Skeletal muscle cell (primary cell): ENCODE measurements at regions not wholly inside any gene's neighbourhood (a gene's known extent, or its start where the extent isn't known, plus 50 kb on each side); places are given as distances from the start of the nearest gene placed in this dataset.
"Not testable (repeated sequence)": the region's sequence is repeated elsewhere in the genome, so short reads cannot be mapped to it uniquely, and the experiment has no call there.

Experiments
- DNase-seq: peaks from one replicate; pipeline ENCODE4 v3.0.0-alpha.2; 2010; ENCODE audit warnings: low read depth
- H3K4me3 ChIP-seq: 2 replicates; pipeline ENCODE4 v1.5.1; 2011; ENCODE audit warnings: low read depth, mild to moderate bottlenecking, control low read depth, low read length, moderate library complexity

DNA sequence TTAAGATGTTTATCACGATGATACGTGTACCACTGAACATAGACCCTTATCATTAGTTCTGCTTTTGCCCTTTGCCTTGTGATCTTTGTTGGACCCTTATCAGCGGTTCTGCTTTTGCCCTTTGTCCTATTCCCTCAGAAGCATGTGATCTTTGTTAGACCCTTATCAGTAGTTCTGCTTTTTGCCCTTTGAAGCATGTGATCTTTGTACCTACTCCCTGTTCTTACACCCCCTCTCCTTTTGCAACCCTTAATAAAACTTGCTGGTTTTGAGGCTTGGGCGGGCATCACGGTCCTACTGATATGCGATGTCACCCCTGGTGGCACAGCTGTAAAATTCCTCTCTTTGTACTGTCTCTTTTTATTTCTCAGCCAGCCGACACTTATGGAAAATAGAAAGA, 117.0 kb downstream of the SDHAF3 start:
- H3K4me3 ChIP-seq, DNase-seq: not testable (repeated sequence)

DNA sequence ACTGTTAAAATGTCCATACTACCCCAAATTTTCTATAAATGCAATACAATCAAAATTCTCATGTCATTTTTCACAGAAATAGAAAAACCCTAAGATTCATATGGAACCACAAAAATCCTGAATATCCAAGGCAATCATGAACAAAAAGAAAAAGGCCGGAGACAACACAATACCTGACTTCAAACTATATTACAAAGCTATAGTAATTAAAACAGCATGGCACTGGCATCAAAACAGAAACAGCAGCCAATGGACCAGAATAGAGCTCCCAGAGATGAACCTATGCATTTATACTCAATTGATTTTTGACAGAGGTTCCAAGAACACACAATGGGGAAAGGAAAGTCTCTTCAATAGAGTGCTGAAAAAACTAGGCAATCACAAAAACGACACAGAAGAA, 128.8 kb downstream of the SDHAF3 start:
- DNase-seq: no peak

DNA sequence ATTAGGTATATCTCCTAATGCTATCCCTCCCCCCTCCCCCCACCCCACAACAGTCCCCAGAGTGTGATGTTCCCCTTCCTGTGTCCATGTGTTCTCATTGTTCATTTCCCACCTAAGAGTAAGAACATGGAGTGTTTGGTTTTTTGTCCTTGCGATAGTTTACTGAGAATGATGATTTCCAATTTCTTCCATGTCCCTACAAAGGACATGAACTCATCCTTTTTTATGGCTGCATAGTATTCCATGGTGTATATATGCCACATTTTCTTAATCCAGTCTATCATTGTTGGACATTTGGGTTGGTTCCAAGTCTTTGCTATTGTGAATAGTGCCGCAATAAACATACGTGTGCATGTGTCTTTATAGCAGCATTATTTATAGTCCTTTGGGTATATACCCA, 140.7 kb downstream of the SDHAF3 start:
- not testable (repeated sequence) for DNase-seq

More for the DNA sequence above, 128.8 kb downstream of the SDHAF3 start:
- H3K4me3 ChIP-seq: no peak overlapping the region

GRCh38 chr7:97269741-97270140, 152.2 kb downstream of the SDHAF3 start:
- DNase-seq: peak; percentile 56
- H3K4me3 ChIP-seq: no peak overlapping the region

More for the DNA sequence above, 140.7 kb downstream of the SDHAF3 start:
- not testable (repeated sequence) for H3K4me3 ChIP-seq

DNA sequence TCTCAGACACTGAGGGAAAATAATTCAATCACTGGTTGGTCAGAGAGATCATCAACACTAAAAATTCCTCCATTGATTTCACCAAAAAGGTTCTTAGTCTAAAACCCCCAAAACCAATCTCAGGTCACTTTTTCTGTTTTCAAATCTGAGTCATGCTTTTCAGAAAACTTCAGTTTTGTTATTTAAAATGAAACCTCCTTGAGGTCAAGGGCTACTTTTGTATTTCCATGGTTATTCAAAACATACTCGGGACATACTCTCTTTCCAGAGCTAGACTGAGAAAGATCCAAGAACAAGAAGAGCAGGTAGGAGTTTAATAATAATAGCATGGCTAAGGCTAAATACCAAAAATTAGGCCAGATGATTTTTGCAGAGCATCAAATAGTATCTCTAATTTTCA, 152.8 kb downstream of the SDHAF3 start:
- H3K4me3 ChIP-seq: no peak overlapping the region
- DNase-seq: no peak

- no peak for DNase-seq
- H3K4me3 ChIP-seq: no peak overlapping the region
Measured at GRCh38 chr7:97271619-97272018, 154.1 kb downstream of the SDHAF3 start.

- DNase-seq: no peak
- no peak overlapping the region for H3K4me3 ChIP-seq
Measured at GRCh38 chr7:97272237-97272975, 154.9 kb downstream of the SDHAF3 start.

DNA sequence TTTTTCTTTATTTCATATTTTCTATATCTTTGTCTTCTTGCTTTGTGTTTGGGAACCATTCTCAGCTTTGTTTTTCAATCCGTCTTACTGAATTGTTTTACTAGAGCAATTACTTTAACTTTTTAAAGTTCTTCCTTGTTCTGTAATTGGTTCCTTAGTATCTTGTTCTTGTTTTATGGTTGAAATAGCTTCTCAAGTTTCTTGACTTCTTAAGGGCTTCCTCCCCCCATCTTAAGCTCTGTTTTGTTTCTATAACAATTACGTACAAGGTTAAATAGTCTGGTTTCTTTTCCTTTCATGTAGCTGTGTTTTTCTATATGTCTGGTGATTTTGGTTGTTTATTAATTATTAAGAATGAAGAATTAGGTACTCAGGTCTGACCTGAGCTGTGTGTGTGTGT, 158.0 kb downstream of the SDHAF3 start:
- H3K4me3 ChIP-seq: no peak overlapping the region

GRCh38 chr7:97280950-97281349, 163.5 kb downstream of the SDHAF3 start:
- DNase-seq: no peak
- no peak overlapping the region for H3K4me3 ChIP-seq

More for the DNA sequence above, 158.0 kb downstream of the SDHAF3 start:
- DNase-seq: no peak

- DNase-seq: no peak
- no peak overlapping the region for H3K4me3 ChIP-seq
Measured at GRCh38 chr7:97285348-97285747, 167.8 kb downstream of the SDHAF3 start.

- H3K4me3 ChIP-seq: no peak overlapping the region
- DNase-seq: no peak
Measured at GRCh38 chr7:97293031-97293430, 175.5 kb downstream of the SDHAF3 start.

DNA sequence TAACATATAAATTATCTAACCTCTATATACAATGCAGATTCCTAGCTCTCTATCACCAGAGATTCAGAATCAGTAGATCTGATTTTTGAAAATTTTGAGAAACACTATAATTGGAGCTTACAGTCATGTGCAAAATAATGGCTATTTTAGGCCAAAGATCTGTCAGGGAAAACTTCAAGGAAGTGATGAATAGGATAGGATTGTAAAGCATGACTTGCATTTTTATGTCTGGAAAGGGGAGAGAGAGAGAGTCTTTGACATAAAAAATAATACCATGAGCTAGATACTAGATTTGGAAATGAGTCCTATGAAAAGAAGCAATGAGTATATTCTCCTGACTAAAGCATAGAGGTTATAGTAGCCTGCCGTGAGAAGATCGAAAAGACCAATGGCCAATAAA, 181.1 kb downstream of the SDHAF3 start:
- no peak overlapping the region for H3K4me3 ChIP-seq
- DNase-seq: peak; percentile 27

DNA sequence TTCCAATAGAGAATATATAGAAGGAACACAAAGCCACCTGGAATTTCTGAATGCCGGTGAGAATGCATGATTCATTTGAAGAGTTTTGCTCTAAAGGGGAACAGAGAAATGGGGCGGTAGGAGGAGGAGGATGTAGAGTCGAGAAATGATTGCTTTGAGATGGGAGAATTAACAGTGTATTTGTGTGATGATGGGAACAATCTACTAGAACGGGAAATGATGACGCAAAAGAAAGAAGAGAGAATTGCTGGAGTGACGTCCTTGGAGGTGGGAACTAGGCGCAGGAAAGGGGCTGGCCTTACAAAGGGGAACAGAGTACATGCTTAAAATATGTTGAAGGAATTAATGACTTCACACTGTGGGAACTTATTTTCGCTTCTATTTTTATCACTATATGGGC, 188.1 kb downstream of the SDHAF3 start:
- DNase-seq: no peak
- no peak overlapping the region for H3K4me3 ChIP-seq

- DNase-seq: peak; percentile 49
- no peak overlapping the region for H3K4me3 ChIP-seq
Measured at GRCh38 chr7:97307521-97308108, 190.1 kb downstream of the SDHAF3 start.

DNA sequence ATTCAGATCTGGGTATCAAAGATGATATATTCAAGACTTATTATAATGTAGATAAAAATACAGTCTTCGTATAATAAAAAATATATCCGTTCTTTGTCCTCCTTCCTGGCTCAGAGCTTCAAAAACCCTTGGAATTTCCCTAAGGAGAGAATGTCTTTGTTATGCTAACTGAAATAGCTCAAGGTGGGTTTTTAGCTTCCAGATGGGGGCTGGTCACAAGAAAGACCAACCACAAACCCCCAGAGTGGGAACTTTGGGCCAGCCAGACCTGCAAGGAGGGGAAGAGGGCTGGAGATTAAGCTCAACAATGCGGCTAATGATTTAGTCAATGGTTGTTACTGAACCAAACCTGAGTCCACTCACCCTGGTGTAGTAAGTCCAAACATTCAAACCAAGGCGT, 196.4 kb downstream of the SDHAF3 start:
- DNase-seq: no peak

DNA sequence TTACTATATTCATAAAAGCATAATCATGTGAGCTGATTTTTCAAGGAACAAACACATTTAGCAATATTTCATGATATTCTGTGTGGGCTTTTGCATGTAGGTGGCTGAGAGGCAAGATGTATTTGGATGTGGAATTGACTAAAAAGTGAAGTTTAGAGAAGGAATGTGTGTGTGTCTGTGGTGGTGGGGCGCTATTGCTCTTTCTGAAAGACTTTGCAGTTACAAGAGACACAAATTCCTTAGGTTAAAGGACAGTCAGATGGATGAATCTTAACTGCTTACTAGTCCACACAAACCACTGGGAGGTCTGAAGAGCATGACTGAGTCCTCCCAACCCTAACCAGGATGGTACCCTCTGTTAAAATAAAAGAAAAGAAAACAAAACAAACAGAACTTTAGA, 200.1 kb downstream of the SDHAF3 start:
- no peak for DNase-seq
- no peak overlapping the region for H3K4me3 ChIP-seq

More for the DNA sequence above, 196.4 kb downstream of the SDHAF3 start:
- no peak overlapping the region for H3K4me3 ChIP-seq

DNA sequence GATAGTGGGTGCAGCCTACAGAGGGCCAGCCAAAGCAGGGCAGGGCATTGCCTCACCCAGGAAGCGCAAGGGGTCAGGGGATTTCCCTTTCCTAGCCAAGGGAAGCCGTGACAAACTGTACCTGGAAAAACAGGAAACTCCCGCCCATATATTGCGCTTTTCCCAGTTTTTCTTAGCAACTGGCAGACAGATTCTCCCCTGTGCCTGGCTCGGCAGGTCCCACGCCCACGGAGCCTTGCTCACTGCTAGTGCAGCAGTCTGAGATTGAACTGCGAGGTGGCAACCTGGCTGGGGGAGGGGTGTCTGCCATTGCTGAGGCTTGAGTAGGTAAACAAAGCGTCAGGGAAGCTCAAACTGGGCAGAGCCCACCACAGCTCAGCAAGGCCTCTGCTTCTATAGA, 212.4 kb downstream of the SDHAF3 start:
- H3K4me3 ChIP-seq, DNase-seq: not testable (repeated sequence)

- no peak overlapping the region for H3K4me3 ChIP-seq
- no peak for DNase-seq
Measured at GRCh38 chr7:97337849-97338248, 220.4 kb downstream of the SDHAF3 start.

- no peak overlapping the region for H3K4me3 ChIP-seq
Measured at GRCh38 chr7:97342512-97342911, 225.0 kb downstream of the SDHAF3 start.

DNA sequence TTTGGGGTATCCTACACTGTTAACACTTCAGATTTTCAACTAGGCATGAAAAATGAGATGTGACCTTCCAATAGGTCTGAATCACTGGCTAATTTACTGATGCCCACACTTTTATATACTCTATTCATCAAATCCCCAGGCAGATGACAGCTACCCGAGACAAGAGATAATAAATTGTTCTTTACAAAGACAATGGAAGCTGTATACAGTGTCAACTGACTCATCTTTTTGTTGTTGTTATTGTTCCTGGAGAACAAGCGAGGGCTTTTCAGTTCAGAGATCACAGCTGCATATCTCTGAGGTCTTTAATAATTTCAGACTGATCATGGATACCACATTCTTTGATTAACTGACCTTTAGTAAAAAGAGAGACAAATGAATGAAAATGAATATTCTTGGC, 228.9 kb downstream of the SDHAF3 start:
- DNase-seq: no peak
- no peak overlapping the region for H3K4me3 ChIP-seq

More at GRCh38 chr7:97342512-97342911, 225.0 kb downstream of the SDHAF3 start:
- DNase-seq: no peak

DNA sequence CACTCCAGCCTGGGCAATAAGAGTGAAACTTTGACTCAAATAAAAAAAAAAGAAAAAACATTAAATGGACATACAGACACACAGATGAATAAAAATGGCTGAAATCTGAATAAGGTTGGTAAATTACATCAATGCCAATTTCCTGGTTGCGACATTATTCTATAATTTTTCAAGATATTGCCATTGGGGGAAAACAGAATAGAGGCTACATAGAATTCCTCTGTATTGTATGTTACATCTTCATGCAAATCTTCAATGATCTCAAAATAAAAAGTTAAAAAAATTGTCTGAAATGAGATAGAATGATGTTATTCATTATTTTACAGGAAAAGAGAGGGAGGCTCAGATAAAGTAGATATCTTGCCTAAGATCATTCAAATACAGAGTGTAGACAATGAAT, 234.0 kb downstream of the SDHAF3 start:
- no peak overlapping the region for H3K4me3 ChIP-seq
- no peak for DNase-seq
